Neutrophil (primary cell): ENCODE measurements at regions not wholly inside any gene's neighbourhood (a gene's known extent, or its start where the extent isn't known, plus 50 kb on each side); places are given as distances from the start of the nearest gene placed in this dataset.
"Not testable (repeated sequence)": the region's sequence is repeated elsewhere in the genome, so short reads cannot be mapped to it uniquely, and the experiment has no call there.

Source experiments
- H3K27ac ChIP-seq: fragments of 200-600 bp; sonication (generic); 2 replicates; pipeline ENCODE4 v1.5.1; 2016; ENCODE audit warnings: mild to moderate bottlenecking, moderate library complexity
- H3K27me3 ChIP-seq: fragments of 200-600 bp; sonication (generic); 2 replicates; pipeline ENCODE4 v1.6.0; 2016; ENCODE audit warnings: mild to moderate bottlenecking
- H3K36me3 ChIP-seq: fragments of 200-600 bp; sonication (generic); 2 replicates; pipeline ENCODE4 v1.5.1; 2017
- H3K4me1 ChIP-seq, 2 experiments: fragments of 200-600 bp in 1 of 2; sonication (generic) in 1 of 2; 1 replicate in 1 of 2; 2 replicates in 1 of 2; pipeline versions ENCODE4 v1.5.1 to v1.6.1; 2013 to 2016; ENCODE audit warnings: low read depth in 1 of 2, low read length in 1 of 2, mild to moderate bottlenecking in 1 of 2, moderate library complexity in 1 of 2; ENCODE audit not compliant: control insufficient read depth in 1 of 2, insufficient read depth in 1 of 2
- H3K4me3 ChIP-seq, 2 experiments: fragments of 200-600 bp in 1 of 2; sonication (generic) in 1 of 2; 1 replicate in 1 of 2; 2 replicates in 1 of 2; pipeline ENCODE4 v1.5.1; 2013 to 2016; ENCODE audit warnings: low read depth in 1 of 2, low read length in 1 of 2, mild to moderate bottlenecking in 1 of 2, moderate library complexity in 1 of 2
- H3K9me3 ChIP-seq: fragments of 200-600 bp; sonication (generic); 2 replicates; pipeline ENCODE4 v1.5.1; 2016
- CTCF ChIP-seq: fragments of 200-600 bp; sonication (generic); IDR thresholded peaks from 2 replicates; pipeline ENCODE4 v1.5.1; 2016; ENCODE audit warnings: antibody characterized with exemption

- no peak for TF ChIP-seq CTCF
These were observed 451.7 kb downstream of the QKI start for GRCh38 chr6:163866192-163866591.

GRCh38 chr6:163863565-163863964 lies 449.0 kb downstream of the QKI start:
- Histone ChIP-seq H3K4me3 (no peak overlapping the region), H3K9me3 (no peaks in the 10 kb centered on the region), H3K4me1 (no peaks in the 10 kb centered on the region), H3K27ac (no peak overlapping the region), H3K27me3 (peaks cover 25% of the 10 kb centered on the region), H3K36me3 (no peaks in the 10 kb centered on the region)
- no peak for TF ChIP-seq CTCF

More at GRCh38 chr6:163866192-163866591, 451.7 kb downstream of the QKI start:
- Histone ChIP-seq H3K4me3 (no peak overlapping the region), H3K9me3 (no peaks in the 10 kb centered on the region), H3K4me1 (no peaks in the 10 kb centered on the region), H3K36me3 (no peaks in the 10 kb centered on the region), H3K27me3 (peaks cover 6% of the 10 kb centered on the region), H3K27ac (no peak overlapping the region)

GRCh38 chr6:163862701-163863100 lies 448.2 kb downstream of the QKI start:
- H3K4me1 ChIP-seq = no peaks in the 10 kb centered on the region
- no peaks in the 10 kb centered on the region for H3K36me3 ChIP-seq
- H3K27ac ChIP-seq = no peak overlapping the region
- no peak for TF ChIP-seq CTCF
- no peaks in the 10 kb centered on the region for H3K9me3 ChIP-seq
- peaks cover 25% of the 10 kb centered on the region for H3K27me3 ChIP-seq
- no peak overlapping the region for H3K4me3 ChIP-seq

GRCh38 chr6:163861627-163862026 lies 447.1 kb downstream of the QKI start:
- Histone ChIP-seq H3K9me3 (no peaks in the 10 kb centered on the region), H3K4me3 (no peak overlapping the region), H3K36me3 (no peaks in the 10 kb centered on the region), H3K27me3 (peaks cover 25% of the 10 kb centered on the region), H3K4me1 (no peaks in the 10 kb centered on the region), H3K27ac (no peak overlapping the region)
- TF ChIP-seq CTCF = no peak

GRCh38 chr6:163860287-163861081 lies 446.0 kb downstream of the QKI start:
- no peak overlapping the region for H3K4me3 ChIP-seq
- no peak for TF ChIP-seq CTCF

GRCh38 chr6:163858870-163859269 lies 444.4 kb downstream of the QKI start:
- H3K4me1 ChIP-seq, H3K27ac ChIP-seq, H3K9me3 ChIP-seq, H3K4me3 ChIP-seq, H3K36me3 ChIP-seq: not testable (repeated sequence)
- H3K27me3 ChIP-seq = peaks cover 25% of the 10 kb centered on the region

More at GRCh38 chr6:163860287-163861081, 446.0 kb downstream of the QKI start:
- Histone ChIP-seq H3K4me1 (no peaks in the 10 kb centered on the region), H3K27ac (no peak overlapping the region), H3K9me3 (no peaks in the 10 kb centered on the region), H3K27me3 (peaks cover 25% of the 10 kb centered on the region), H3K36me3 (no peaks in the 10 kb centered on the region)
